Left lung (tissue), 4 donors: ENCODE measurements at regions not wholly inside any gene's neighbourhood (a gene's known extent, or its start where the extent isn't known, plus 50 kb on each side); places are given as distances from the start of the nearest gene placed in this dataset.
A peak's percentile ranks its signal among the peaks of the same experiment; 100 is the strongest.

ENCODE experiments used
- ATAC-seq: fragments of 200-7000 bp; cut with Tn5 transposase; one replicate; pipeline ENCODE4 v1.9.1; 2020; ENCODE audit warnings: moderate library complexity
- DNase-seq, 4 donors: peaks; one replicate each; pipeline ENCODE4 v3.0.0-alpha.2; 2013 to 2020
- H3K27ac ChIP-seq, 2 donors: fragments of 200-600 bp; sonication (generic) in 1 of 2; one replicate each; pipeline versions ENCODE4 v1.5.0 to v1.8.0; 2020 to 2021
- H3K27me3 ChIP-seq, 2 donors: fragments of 200-600 bp; sonication (generic) in 1 of 2; one replicate each; pipeline versions ENCODE4 v1.5.0 to v1.8.0; 2020 to 2021
- H3K36me3 ChIP-seq, 2 donors: fragments of 200-600 bp; sonication (generic) in 1 of 2; one replicate each; pipeline versions ENCODE4 v1.5.0 to v1.8.0; 2020 to 2021
- H3K4me1 ChIP-seq, 2 donors: fragments of 200-600 bp; one replicate each; pipeline ENCODE4 v1.8.0; 2021
- H3K4me3 ChIP-seq, 2 donors: fragments of 200-600 bp; sonication (generic) in 1 of 2; one replicate each; pipeline versions ENCODE4 v1.5.0 to v1.8.0; 2020 to 2021; ENCODE audit warnings: mild to moderate bottlenecking in 1 of 2
- H3K9me3 ChIP-seq, 2 donors: fragments of 200-600 bp; sonication (generic) in 1 of 2; one replicate each; pipeline versions ENCODE4 v1.5.0 to v1.8.0; 2020 to 2021
- intact Hi-C, 2 donors: fragments of 100-400 bp; cut with DNase I; formaldehyde crosslinking; loops; one replicate each; pipeline versions ENCODE4 v1.11.2 to v1.14.2; 2022
- TF ChIP-seq, protein P1 (sequence below), 2 donors: fragments of 200-600 bp; sonication (generic) in 1 of 2; IDR thresholded peaks; one replicate each; pipeline versions ENCODE4 v1.5.0 to v1.8.0; 2021; ENCODE audit warnings: antibody characterized with exemption in 2 of 2
- donor health status: DM: no; HTN: yes; CAD: no.
- donor health status: DM: no; HTN: no; CAD: no.

DNA sequence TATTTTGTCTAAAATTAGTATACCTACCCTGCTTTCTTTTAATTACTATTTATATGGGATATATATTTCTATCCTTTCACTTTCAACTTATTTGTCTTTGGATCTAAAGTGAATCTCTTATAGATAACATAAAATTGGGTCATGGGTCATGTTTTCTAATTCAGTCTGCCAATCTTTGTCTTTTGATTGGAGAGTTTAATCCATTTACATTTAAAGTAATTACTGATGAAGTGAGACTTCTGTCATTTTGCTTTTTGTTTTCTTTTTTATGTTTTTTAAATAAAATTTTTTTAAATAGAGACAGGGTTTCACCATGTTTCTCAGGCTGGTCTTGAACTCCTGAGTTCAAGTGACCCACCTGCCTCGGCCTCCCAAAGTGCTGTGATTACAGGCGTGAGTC lies 50.5 kb upstream of the PRDM1 start:
- intact Hi-C loops: no loop called here
- TF ChIP-seq, protein P1, sequence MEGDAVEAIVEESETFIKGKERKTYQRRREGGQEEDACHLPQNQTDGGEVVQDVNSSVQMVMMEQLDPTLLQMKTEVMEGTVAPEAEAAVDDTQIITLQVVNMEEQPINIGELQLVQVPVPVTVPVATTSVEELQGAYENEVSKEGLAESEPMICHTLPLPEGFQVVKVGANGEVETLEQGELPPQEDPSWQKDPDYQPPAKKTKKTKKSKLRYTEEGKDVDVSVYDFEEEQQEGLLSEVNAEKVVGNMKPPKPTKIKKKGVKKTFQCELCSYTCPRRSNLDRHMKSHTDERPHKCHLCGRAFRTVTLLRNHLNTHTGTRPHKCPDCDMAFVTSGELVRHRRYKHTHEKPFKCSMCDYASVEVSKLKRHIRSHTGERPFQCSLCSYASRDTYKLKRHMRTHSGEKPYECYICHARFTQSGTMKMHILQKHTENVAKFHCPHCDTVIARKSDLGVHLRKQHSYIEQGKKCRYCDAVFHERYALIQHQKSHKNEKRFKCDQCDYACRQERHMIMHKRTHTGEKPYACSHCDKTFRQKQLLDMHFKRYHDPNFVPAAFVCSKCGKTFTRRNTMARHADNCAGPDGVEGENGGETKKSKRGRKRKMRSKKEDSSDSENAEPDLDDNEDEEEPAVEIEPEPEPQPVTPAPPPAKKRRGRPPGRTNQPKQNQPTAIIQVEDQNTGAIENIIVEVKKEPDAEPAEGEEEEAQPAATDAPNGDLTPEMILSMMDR (IDR thresholded peaks at IDR 0.05): no peak
- Histone ChIP-seq H3K9me3 (peaks cover 0 to 17% of the 10 kb centered on the region in 2 donors), H3K36me3 (no peaks in the 10 kb centered on the region), H3K4me3 (no peak overlapping the region), H3K4me1 (no peaks in the 10 kb centered on the region), H3K27ac (no peak overlapping the region), H3K27me3 (no peaks in the 10 kb centered on the region)
- no peak for DNase-seq
- ATAC-seq: no peak

DNA sequence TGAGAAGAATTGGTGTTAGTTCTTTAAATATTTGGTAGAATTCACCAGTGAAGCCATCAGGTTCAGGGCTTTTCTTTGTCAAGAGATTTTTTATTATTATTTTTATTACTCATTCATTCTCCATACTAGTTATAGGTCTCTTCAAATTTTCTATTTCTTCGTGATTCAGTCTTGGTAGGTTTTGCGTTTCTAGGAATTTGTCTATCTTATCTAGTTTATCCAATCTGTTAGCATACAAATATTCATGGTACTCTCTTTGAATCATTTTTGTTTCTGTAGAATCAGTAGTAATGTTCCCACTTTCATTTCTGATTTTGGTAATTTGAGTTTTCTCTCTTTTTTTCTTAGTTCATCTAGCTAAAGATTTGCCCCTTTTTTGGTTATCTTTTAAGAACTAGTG lies 52.3 kb upstream of the PRDM1 start:
- intact Hi-C loops: no loop called here
- Histone ChIP-seq H3K27me3 (no peaks in the 10 kb centered on the region), H3K27ac (no peak overlapping the region), H3K4me1 (no peaks in the 10 kb centered on the region), H3K9me3 (peaks cover 0 to 17% of the 10 kb centered on the region in 2 donors), H3K36me3 (no peaks in the 10 kb centered on the region), H3K4me3 (no peak overlapping the region)
- TF ChIP-seq, protein P1 (IDR thresholded peaks at IDR 0.05): no peak
- DNase-seq (no peak), ATAC-seq (no peak)

DNA sequence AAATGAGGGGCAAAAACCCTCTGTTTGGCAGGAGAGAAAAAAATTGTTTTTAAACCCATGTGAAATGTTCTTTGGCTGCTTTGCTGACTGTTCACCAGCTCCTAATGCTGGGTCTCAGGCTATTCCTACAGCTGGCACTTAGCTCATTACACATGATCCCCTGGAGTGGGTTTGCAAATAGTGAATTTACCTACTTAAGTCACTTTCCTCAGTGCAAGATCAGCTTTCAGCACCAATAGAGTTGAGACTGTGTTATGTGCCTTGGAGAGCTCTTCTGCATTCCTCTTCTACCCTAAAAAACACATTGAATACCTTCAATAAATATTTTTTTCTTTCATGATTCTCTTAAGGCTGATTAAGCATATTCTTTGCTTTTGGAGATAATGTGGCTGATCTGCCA lies 58.4 kb upstream of the PRDM1 start:
- TF ChIP-seq, protein P1 (IDR thresholded peaks at IDR 0.05): no peak
- Histone ChIP-seq H3K9me3 (no peaks in the 10 kb centered on the region), H3K36me3 (no peaks in the 10 kb centered on the region), H3K27me3 (peaks cover 4 to 20% of the 10 kb centered on the region in 2 donors), H3K4me1 (peaks cover 0 to 9% of the 10 kb centered on the region in 2 donors), H3K27ac (no peak overlapping the region), H3K4me3 (no peak overlapping the region)
- DNase-seq (peak in 1 of 4 donors; percentile 52), ATAC-seq (peak; percentile 94)
- intact Hi-C loops: no loop called here

DNA sequence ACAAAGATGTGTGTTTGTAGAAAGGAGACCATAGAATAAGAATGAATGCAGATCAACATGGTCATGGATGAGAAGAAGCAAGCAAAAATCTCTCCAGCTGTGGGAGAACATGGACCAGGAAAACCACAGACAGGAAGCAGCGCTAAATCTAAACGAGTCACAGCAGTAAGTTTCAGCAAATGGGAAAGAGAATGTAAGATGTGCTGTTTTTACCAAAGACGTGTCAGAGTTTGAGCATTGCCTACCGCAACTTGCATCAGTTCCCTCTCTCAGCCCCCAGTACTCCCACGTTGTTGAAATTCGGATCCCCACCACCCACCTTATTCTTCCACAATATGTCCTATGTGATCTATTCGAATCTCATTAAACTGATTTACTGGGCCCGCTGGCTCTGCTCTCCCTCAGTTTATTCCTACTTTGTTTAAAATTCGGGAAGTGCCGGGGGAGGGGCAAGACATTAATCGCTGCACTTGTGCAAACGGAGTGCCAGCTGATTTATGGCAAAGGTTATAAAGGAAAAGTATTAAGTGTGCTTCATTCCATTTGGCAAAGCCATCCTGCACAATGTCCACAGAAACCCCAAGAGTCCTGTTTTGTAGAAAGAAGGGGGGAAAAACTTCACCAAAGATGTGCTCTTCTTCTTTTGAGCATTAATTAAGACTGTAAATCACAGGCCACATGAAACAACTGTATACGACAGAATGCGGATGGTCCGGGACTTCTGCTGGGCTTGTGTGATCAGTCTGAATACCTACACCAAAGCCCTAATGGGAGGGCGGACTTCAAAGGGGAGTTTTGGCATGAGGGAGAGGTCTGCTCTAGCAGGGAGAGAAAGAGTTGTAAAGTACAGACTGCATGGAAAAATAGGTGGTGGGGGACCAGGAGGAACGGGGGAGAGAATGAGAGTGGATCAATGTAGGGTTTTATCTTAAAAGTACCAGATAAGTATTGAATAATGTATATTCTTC lies 59.1 kb upstream of the PRDM1 start:
- H3K27ac ChIP-seq: no peak overlapping the region
- H3K36me3 ChIP-seq: no peaks in the 10 kb centered on the region
- ATAC-seq (no peak), DNase-seq (no peak)
- TF ChIP-seq, protein P1 (IDR thresholded peaks at IDR 0.05): no peak
- H3K27me3 ChIP-seq: peaks cover 4 to 20% of the 10 kb centered on the region in 2 donors
- no peak overlapping the region for H3K4me3 ChIP-seq
- no peaks in the 10 kb centered on the region for H3K9me3 ChIP-seq
- H3K4me1 ChIP-seq: peaks cover 0 to 9% of the 10 kb centered on the region in 2 donors
- intact Hi-C loops: no loop called here

DNA sequence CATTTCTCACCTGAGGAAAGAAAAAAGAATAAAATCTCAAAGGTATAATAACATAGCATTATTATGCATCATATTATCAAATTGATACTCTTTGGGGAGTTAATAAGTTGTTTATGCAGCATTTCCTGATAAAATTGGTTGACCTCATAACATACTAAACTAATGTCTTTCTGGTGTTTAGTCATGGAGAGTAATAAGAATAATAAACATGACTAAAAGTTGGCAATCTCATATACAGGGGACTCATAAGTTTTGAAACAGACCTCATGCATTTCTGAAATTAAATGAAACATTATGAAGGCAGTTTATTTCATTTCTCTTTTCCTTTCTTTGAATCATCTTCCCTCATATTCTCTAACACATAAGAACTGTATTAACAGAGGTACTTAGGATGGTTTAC lies 60.5 kb upstream of the PRDM1 start:
- no peak overlapping the region for H3K4me3 ChIP-seq
- no peak overlapping the region for H3K27ac ChIP-seq
- intact Hi-C loops: no loop called here
- no peak for DNase-seq
- H3K4me1 ChIP-seq: peaks cover 0 to 9% of the 10 kb centered on the region in 2 donors
- peaks cover 4 to 20% of the 10 kb centered on the region in 2 donors for H3K27me3 ChIP-seq
- H3K9me3 ChIP-seq: no peaks in the 10 kb centered on the region
- TF ChIP-seq, protein P1 (IDR thresholded peaks at IDR 0.05): no peak
- no peak for ATAC-seq
- no peaks in the 10 kb centered on the region for H3K36me3 ChIP-seq
